Fibroblast of peridontal ligament (primary cell): ENCODE measurements at regions not wholly inside any gene's neighbourhood (a gene's known extent, or its start where the extent isn't known, plus 50 kb on each side); places are given as distances from the start of the nearest gene placed in this dataset.
"Not testable (repeated sequence)": the region's sequence is repeated elsewhere in the genome, so short reads cannot be mapped to it uniquely, and the experiment has no call there.

Experiments used
- DNase-seq: peaks from one replicate; pipeline ENCODE4 v3.0.0-alpha.2; 2010; ENCODE audit errors: extremely low read depth

DNA sequence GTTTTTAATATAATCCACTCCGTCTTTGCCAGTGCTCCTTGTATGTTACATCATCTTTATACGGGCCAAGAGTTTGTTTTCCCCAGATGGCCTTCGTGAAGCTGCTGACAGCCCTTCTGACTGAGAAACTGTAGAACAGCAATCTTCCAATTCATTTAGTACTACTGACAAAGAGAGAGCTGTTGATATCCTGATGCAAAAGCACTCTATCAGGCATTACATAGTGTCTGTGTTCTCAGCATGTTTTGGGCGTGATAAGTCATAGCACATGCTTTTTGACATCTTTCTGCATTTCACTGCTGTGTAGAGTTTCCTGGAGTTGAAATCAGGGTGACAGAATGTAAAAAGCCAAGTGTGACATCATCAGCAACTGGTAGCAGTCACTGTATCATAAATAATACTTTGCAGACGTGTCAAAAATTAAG lies 746.3 kb upstream of the FAM241A start:
- DNase-seq: peak; percentile 54

- DNase-seq: peak; percentile 31
Measured at GRCh38 chr4:111399623-111400022, 745.6 kb upstream of the FAM241A start.

DNA sequence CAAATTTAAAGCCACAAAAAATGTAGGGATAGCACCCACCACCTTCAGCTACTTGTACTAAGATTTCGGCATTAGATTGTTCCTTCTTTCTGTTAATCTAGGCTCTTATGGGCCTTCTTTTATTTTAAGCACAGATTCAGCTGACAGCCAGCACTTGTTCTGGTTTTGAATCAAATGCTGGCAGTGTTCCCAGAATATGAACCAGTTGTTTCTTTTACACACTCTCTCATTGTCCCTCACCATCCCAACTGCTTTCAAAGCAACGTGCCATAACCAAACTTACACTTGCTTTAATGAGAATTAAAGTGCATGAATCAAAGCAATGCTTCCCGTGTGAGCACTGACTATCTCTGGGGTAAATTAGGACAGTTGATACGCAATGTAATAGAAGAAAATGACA lies 744.5 kb upstream of the FAM241A start:
- DNase-seq: peak; percentile 84

GRCh38 chr4:111404673-111405072 lies 740.6 kb upstream of the FAM241A start:
- no peak for DNase-seq

DNA sequence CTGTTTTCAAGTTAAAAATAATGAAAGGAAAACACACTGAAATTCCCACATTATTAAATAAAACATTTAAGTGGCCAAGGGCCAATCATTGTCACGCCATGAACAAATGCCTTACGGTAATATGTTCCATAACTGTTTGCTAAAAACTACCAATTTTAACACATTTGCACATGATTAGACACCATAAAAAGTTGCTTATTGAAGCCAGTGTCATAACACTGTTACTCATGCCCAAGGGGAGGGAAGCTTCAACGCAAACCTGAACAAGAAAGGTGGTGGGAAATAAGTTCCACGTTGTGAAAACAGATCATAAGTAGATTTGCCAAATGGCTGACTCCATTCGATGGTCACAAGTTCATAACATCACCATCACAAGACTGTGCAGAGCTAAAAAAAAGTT lies 739.3 kb upstream of the FAM241A start:
- DNase-seq: peak; percentile 18

- no peak for DNase-seq
Measured at GRCh38 chr4:111410571-111410970, 734.7 kb upstream of the FAM241A start.

DNA sequence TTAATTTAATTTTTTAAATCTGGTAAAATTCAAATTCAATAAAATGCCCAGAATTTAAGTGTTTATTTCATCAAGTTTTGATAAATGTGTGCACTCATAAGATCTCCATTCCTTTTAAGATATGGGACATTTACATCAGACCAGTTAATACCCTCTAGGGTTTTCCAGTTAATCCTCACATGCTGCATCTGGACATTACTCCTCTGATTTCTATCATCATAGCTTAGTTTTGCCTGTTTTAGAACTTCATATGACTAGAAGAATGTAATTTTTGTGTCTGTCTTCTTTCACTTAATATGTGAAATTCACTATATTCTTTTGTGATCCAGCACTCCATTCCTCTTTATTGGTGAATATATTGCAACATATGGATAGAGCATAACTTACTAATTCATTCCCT lies 727.7 kb upstream of the FAM241A start:
- no peak for DNase-seq

GRCh38 chr4:111433441-111433840 lies 711.8 kb upstream of the FAM241A start:
- no peak for DNase-seq

DNA sequence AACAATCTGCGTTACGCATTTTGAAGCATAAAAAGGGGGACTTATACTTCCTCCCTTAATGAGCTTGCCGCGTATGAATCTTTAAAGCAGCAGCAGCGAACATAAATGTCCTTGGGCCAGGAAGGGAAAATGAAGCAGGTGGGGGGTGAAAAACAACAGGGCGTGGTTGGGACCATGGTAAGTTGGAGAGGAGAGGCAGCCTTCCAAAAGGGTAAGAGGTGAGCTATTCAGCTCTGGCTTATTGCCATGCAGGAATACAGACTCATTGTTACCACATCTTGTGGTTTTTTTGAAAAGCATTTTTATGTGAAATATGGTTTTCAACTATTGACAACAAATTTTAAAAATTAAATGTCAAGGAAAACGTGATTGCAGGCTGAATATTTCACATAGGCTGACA lies 710.7 kb upstream of the FAM241A start:
- peak; percentile 2 for DNase-seq

- DNase-seq: no peak
Measured at GRCh38 chr4:111435986-111436744, 709.1 kb upstream of the FAM241A start.

DNA sequence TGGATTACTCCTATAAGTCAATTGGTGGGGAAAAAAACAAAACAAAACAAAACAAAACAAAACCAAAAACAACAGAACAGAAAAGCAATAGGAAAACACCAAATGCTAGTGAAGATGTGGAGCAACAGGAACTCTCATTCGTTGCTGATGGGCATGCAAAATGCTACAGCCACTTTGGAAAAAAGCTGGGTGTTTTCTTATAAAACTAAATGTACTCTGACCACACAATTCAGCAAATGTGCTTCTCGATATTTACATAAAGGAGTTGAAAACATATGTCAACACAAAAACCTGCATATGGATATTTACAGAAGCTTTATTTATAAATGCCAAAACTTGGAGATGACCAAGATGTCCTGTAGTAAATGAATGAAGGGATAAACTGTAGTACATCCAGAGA lies 703.6 kb upstream of the FAM241A start:
- no peak for DNase-seq

- DNase-seq: not testable (repeated sequence)
Measured at GRCh38 chr4:111444836-111445235, 700.4 kb upstream of the FAM241A start.

GRCh38 chr4:111449657-111450056 lies 695.6 kb upstream of the FAM241A start:
- no peak for DNase-seq

- no peak for DNase-seq
Measured at GRCh38 chr4:111450867-111451266, 694.4 kb upstream of the FAM241A start.

DNA sequence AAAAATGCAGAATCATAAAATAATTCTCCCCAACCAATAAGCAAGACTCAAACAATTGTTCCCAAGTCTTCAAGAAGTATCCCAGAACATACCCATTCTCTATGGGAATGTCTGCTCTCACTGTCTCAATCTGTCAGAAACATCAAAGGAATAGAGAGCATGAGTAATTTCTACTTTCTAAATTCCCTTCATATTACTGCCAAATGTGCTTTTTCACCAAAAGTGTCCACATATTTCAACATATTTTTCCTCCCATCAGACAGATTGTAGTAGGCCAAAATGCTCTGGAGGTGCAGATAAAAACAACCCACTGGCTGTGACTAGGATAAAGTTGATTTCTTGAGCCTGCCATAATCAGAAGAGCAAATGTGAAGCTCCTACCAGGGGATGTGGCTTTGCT lies 692.0 kb upstream of the FAM241A start:
- no peak for DNase-seq

GRCh38 chr4:111454961-111455360 lies 690.3 kb upstream of the FAM241A start:
- DNase-seq: no peak

- DNase-seq: peak; percentile 12
Measured at GRCh38 chr4:111464251-111465045, 680.8 kb upstream of the FAM241A start.

DNA sequence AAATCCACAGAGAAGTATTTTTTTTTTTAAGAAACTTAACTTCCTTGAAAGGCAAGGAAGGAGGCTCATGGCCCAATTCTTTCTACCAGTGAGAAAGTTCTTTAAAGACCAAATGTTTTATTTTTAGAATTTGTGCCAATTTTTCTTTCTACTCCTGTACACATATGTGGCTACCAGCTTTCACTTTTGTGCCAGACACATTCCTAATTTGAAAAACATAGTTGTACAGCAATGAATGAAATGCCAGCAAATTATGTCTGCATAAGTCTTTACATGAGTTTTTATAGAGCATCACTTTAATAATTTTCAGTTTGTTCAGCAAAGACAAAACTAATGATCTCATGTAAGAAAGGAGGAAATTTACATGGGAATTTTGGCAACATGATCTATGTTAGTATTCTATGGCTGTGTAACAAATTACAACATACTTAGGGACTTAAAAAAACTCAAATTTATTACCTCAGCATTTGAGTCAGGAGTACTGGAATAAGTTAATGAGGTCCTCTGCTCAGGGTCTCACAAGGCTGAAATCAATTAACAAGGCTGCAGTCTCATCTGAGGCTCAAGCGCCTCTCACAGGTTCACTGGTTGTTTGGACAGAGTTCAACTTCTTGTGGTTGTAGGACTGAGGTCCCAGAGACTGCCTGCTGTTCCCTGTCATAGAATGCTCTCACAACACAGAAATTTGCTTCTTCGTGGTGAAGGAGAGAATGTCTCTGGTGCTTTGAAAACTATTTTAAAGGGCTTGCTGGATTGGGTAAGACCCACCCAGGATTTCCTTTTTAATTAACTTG lies 678.2 kb upstream of the FAM241A start:
- peak; percentile 71 for DNase-seq

DNA sequence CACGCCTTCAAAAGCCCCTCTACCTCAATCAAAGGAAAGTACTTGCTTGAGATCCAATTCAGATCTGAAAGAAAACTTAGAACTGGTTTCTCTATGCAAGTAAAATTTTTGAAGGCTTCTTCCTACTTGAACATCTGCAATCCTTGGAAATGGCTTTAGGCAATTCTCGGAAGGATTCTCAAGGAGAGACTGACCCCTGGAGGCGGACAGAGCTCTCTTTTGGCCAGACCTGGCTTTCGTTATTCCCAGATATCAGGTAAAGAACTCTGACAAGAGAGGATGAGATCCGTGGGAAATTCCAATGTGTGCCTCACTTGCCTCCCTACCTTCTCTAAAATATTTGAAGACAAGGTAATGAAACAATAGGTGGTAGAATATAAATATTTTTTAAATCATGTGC lies 670.3 kb upstream of the FAM241A start:
- peak; percentile 62 for DNase-seq

DNA sequence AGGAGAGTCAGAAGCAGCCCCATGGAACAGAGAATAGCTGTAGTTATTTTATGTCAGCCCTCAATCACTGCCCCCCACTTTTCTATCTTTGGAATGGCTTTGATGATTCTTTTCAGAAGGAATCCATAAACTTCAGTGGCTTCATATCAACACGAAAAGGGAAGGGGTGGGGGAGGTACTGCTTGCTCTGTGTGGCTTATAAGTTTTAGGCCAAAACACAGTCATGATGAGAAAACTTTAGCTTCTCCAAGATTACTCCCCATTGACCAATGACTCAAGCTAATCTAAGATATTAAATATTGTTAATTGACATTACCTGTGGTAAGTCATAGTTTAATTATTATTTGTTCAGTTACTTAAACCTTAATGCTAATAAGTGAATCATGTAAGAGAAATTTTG lies 669.6 kb upstream of the FAM241A start:
- no peak for DNase-seq

- peak; percentile 13 for DNase-seq
Measured at GRCh38 chr4:111480510-111480909, 664.7 kb upstream of the FAM241A start.
